Femur (tissue), 1 donor: ENCODE measurements at regions not wholly inside any gene's neighbourhood (a gene's known extent, or its start where the extent isn't known, plus 50 kb on each side); places are given as distances from the start of the nearest gene placed in this dataset.
"Not testable (repeated sequence)": the region's sequence is repeated elsewhere in the genome, so short reads cannot be mapped to it uniquely, and the experiment has no call there.

Experiments used
- DNase-seq: peaks from one replicate; pipeline ENCODE4 v3.0.0-alpha.2; 2017

- no peak for DNase-seq
These were observed 122.3 kb upstream of the TMEM164 start for GRCh38 chrX:109880629-109881028.

DNA sequence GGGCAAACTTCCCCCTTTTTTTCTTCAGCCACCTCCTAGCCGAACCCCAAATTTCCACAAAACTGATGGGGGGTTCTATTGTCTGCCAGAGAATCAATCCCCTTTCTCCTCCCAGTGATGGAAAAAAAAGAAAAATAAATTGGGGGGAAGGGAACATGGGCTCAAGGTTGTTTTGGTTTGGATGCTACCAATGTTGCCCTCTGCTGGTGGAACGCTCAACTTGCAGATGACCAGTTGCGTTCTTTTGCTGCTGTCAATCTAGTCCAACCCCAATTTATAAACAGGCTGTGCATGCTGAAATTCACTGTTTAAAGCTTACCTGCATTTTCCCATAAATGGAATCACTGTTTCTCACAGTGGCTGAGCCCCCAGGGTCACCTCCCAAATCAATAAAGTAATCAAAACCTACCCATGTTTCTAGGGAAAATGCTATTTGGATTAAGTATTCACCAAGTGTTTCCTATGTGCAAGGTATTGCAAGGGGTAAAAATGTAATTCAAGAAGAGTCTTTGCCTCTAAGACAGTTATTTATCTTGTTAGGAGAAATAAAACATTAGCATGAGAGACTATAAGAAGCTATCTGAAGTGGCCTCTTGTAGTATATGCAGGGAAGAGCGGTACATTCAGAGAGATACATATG, 116.7 kb upstream of the TMEM164 start:
- peak; percentile 28 for DNase-seq

- no peak for DNase-seq
These were observed 113.5 kb upstream of the TMEM164 start for GRCh38 chrX:109889289-109890006.

DNA sequence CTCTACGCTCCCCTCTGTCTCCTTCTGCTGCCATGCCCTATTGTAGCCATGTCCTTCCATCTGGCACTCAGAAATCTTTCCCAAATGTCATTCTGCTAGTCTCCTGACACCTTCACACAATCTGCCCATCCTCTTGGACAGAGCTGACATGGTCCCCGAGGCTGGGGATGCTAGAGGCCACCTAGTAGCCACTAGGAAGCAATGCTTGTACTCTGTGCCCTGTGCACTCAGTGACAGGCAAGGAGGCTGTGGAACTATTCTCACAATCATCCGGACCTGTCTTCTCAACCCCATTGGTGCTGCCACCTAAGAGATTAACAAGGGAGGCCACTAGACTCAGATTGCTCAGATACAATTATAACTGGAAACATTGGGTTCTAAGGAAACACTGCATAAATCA, 112.6 kb upstream of the TMEM164 start:
- no peak for DNase-seq

DNA sequence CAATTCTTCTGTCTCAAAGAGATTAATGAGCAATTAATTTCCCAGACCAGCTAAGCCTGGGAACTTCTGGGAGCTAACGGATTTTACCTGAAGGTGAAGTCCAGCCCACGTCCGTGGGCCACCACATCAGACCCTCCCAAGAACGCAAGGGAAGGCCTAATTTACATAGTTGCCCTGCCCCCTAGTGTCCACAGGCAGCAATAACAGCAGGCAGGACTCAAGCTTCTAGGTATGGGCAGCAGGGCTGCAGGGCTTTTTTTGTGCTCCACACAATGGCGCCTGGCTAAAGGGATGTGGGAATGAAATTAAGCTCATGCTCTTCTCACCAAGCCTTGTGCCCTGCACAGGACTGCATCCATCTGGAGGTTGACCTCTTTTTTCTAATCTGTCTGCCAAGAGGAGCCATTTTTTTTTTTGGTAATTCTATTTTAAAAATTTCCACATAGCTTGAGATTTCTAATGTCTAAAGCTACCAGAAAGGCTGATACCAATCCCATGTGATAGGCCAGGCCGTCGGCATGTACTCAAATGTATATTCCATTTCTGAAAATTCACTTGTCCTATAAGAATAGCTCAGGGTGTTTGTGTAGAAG, 111.9 kb upstream of the TMEM164 start:
- DNase-seq = peak; percentile 31

- not testable (repeated sequence) for DNase-seq
These were observed 106.9 kb upstream of the TMEM164 start for GRCh38 chrX:109896024-109896423.

GRCh38 chrX:109902665-109903064, 100.2 kb upstream of the TMEM164 start:
- DNase-seq = no peak

DNA sequence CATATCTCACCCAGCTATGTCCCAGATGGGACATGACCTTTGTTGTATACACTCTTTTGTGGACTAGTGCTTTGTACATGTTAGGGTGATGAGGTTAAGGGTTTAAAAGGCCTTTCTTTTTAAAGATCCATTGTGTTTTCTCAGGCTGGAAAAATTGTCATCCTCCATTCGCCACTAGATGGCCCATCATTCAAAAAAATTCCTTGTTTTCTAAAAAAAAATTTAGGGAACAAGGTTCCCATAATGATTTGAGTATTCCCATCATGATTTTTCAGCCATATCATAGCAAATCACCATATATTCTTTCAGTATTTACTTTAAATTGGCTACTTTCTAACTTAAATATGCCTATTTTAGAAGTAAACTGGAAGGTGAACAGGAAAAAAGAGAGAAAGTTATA, 91.9 kb upstream of the TMEM164 start:
- DNase-seq = no peak

DNA sequence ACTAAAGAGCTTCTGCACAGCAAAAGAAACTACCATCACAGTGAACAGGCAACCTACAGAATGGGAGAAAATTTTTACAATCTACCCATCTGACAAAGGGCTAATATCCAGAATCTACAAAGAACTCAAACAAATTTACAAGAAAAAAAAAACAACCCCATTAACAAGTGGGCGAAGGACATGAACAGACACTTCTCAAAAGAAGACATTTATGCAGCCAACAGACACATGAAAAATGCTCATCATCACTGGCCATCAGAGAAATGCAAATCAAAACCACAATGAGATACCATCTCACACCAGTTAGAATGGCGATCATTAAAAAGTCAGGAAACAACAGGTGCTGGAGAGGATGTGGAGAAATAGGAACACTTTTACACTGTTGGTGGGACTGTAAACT, 89.9 kb upstream of the TMEM164 start:
- DNase-seq = not testable (repeated sequence)

DNA sequence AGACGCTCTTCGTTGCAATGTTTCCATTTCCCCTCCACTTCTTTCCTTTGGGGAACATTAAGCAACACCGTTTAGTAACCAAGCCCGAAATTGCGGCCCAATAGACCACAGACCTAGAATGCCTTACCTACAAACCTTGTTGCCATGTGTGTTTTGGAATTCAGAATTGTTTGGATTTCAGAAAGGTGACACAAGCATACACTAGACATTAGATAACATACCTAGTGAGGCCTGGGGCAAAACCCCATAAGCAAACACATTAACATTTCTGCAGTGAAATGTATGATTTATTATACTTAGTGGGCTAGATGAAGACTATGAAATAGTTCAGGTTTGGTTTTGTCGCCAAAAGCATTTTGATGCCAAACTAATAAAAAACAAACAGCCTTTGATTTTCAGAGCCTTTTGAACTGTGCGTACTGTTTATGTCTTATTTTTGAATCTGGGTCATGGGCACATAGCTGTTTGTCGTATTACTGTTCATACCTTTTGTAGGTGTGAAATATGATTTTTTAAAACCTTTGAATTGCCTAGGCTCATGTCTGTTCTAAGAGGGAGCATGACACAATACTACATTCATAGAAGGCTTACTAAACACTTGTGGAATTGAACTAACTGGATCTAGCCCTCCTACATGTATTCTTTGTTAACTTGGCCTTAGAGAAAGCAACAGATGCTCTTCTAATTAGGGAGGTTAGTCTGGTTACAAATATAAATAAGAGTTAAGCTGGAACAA, 88.6 kb upstream of the TMEM164 start:
- no peak for DNase-seq

DNA sequence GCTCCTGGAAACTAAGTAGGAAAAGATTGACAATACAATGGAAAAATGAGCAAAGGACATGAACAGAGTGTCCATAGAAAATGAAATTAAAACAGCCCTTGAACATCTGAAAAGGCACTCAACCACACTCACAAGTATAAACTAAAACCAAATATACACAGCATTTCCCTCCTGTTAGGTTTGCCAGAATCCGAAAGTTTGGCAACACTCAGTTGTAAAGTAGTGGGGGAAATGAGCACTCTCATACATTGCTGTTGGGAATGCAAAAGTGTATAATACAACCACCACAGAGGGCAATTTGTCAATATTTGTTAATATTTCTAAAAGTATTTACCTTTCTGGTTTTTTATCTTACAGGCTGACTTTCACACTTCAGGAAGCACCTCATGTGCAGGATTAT, 84.2 kb upstream of the TMEM164 start:
- no peak for DNase-seq

DNA sequence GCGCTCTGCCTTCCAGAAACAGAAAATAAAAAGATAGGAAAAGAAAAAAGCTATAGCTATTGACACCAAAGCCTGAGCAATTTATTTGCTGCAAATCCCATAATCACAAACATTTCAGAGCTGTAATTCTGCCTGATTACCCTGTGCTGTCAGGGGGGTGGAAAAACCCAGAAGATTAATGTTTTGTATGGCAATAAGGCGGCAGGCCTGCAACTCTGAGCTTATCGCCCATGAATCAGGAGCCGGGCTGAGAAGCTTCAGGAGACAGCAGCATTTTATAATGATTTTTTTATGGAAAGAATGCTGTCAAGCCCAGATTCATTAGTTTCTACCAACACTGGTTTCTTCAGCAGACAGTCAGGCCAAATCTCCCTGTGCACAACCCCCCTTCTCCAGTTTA, 82.6 kb upstream of the TMEM164 start:
- DNase-seq = no peak

DNA sequence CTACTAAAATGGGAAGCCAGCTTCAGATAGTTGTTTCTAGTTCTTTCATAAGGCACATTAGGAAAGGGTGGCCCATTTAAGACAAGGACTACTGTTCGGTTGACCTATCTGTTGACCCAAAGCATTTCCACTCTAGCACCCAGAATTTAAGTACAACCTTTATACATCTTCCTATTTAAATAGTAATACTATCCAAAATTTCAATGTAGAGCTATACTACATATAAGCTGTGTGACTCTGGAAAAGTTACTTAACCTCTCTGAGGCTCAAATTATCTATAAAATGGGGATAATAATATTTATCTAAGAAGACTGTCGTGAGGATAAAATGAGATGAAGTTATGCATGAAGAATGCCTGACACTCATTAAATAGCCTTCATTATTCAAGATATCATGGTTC, 82.0 kb upstream of the TMEM164 start:
- DNase-seq = no peak

- no peak for DNase-seq
These were observed 80.7 kb upstream of the TMEM164 start for GRCh38 chrX:109922190-109922589.

- DNase-seq = not testable (repeated sequence)
These were observed 77.9 kb upstream of the TMEM164 start for GRCh38 chrX:109925003-109925402.

DNA sequence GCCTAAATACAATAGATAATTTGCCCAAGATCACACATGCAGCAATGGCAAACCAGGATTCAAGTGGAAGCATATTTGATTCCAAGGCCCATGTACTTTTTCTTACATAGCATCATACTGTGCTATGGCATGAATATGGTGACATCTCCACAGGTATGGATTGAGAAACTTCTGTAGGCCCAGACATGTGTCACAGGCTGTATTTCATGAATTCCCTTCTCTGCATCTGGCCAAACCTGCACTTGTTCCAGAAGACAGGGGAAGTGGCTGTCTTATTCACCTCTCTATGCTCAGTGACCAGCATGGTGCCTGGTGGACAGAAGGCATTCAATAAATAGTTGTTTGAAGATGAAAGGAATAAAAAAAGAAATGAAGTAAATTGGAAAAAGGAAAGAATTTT, 77.3 kb upstream of the TMEM164 start:
- no peak for DNase-seq

- DNase-seq = no peak
These were observed 76.8 kb upstream of the TMEM164 start for GRCh38 chrX:109926118-109926517.

DNA sequence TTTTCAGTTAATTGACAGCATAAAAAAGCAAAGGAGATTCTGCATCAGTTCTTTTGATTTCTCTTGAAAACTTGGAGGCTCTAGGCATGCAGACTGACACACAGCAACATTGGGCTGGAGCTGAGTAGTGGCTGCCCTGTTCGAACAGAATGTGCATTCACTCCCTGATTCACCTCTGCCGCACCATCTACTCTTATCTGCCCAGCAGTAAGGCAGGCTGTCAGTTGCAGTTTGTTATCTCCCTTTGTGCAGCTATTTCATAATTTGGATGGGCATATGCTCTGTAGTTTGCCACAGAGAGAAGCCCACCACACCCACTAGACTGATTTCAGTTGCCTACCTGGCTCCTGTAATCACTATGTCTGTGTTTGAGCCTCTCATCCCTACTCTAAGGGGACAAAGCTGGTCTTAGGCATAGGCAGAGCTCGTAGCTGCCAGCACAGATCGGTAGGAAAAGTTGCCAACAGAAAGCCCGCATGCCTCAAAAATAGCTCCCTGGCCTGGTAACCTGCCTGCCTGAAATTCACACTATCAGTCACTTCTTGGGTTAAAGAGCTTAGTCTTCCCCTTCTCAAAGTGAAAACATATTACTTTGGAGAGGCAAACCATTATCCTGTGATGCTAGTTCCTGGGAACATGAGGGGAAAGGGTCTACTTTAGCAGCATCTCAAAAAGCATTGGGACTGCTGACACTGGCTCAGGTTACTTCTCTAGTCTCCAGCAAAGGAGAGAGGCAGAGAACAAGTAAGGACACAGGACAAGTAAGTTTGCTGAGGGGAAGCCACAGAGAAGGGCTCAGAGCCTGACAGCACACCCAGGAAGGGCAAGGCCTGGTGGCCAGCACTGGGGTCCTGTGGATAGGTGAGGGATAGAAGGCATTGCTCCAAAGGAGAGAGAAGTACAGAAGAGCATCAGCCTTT, 75.9 kb upstream of the TMEM164 start:
- no peak for DNase-seq

GRCh38 chrX:109927663-109928273, 75.1 kb upstream of the TMEM164 start:
- no peak for DNase-seq

GRCh38 chrX:109928596-109929335, 74.1 kb upstream of the TMEM164 start:
- no peak for DNase-seq

DNA sequence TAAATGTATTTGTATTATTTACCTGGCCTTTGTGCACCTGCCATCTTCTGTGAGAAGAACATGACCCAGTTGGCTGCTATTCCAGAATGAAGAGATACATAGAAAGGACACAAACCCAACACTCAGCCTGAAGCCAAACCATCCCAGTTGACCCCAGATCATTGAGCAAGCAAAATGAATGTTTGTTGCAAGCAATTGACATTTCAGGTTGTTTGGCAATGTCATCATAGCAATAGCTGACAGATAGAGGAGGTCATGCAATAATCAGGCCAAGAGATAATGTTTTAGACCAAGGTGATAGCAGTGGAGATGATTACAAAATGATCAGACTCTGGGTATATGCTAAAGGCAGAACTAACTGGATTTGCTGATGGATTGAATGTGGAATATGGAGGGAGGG, 71.2 kb upstream of the TMEM164 start:
- no peak for DNase-seq
